GM06990 (cell line): ENCODE measurements at regions not wholly inside any gene's neighbourhood (a gene's known extent, or its start where the extent isn't known, plus 50 kb on each side); places are given as distances from the start of the nearest gene placed in this dataset.
"Not testable (repeated sequence)": the region's sequence is repeated elsewhere in the genome, so short reads cannot be mapped to it uniquely, and the experiment has no call there.

Source experiments
- DNase-seq: peaks from one replicate; pipeline ENCODE4 v3.0.0-alpha.2; 2011; ENCODE audit not compliant: insufficient read length; ENCODE audit errors: extremely low read depth
- H3K27me3 ChIP-seq: replicated peaks from 2 replicates; pipeline ENCODE4 v1.6.0; 2011; ENCODE audit warnings: low read length; ENCODE audit not compliant: control insufficient read depth, insufficient read depth
- H3K36me3 ChIP-seq: 2 replicates; pipeline ENCODE4 v1.5.1; 2011; ENCODE audit warnings: low read length; ENCODE audit not compliant: control insufficient read depth, insufficient read depth
- H3K4me3 ChIP-seq: replicated peaks from 2 replicates; pipeline ENCODE4 v1.5.1; 2011; ENCODE audit warnings: low read depth, mild to moderate bottlenecking, control low read depth, low read length
- TF ChIP-seq, protein P1 (sequence below): IDR thresholded peaks from 2 replicates; pipeline ENCODE4 v1.5.1; 2011; ENCODE audit warnings: low read length, control low read depth, mild to moderate bottlenecking, inconsistent platforms; ENCODE audit not compliant: insufficient read depth, poor library complexity, severe bottlenecking

DNA sequence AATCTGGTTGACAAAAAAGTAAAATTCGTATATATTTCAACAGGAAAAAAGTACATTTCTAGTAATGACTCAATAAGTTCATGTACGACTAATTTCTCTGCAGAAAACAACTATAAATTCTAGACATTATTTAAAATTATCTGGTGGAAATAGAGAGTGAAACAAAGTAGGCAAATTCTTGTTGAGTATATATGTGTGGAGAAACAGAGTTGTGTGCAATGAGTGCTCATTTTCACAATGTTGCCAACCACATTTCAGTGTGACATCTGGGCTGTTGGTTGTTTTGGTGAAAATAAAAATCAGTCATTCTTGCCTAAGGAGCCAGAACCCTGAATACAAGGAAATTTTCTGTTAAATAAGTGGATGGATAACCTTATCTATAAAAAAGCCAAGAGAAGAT lies 372.0 kb upstream of the NDST4 start:
- no peaks in the 10 kb centered on the region for H3K27me3 ChIP-seq
- no peaks in the 10 kb centered on the region for H3K36me3 ChIP-seq
- TF ChIP-seq, protein P1, sequence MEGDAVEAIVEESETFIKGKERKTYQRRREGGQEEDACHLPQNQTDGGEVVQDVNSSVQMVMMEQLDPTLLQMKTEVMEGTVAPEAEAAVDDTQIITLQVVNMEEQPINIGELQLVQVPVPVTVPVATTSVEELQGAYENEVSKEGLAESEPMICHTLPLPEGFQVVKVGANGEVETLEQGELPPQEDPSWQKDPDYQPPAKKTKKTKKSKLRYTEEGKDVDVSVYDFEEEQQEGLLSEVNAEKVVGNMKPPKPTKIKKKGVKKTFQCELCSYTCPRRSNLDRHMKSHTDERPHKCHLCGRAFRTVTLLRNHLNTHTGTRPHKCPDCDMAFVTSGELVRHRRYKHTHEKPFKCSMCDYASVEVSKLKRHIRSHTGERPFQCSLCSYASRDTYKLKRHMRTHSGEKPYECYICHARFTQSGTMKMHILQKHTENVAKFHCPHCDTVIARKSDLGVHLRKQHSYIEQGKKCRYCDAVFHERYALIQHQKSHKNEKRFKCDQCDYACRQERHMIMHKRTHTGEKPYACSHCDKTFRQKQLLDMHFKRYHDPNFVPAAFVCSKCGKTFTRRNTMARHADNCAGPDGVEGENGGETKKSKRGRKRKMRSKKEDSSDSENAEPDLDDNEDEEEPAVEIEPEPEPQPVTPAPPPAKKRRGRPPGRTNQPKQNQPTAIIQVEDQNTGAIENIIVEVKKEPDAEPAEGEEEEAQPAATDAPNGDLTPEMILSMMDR, result no peak
- H3K4me3 ChIP-seq, result no peak overlapping the region
- no peak for DNase-seq

DNA sequence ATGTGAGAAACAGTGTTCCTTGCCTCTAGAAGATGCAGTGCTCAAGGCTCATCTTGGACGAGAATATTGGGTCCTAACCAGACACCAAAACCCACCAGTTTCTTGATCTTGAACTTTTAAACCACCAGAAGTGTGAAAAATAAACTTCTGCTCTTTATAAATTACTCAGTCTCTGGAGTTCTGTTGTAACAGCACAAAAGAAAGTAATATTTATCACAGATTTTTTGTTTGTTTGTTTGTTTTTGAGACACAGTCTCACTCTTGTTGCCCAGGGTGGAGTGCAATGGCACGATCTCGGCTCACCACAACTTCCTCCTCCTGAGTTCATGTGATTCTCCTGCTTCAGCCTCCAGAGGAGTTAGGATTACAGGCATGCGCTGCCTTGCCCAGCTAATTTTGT lies 371.1 kb upstream of the NDST4 start:
- no peaks in the 10 kb centered on the region for H3K36me3 ChIP-seq
- no peaks in the 10 kb centered on the region for H3K27me3 ChIP-seq
- DNase-seq, result no peak
- no peak overlapping the region for H3K4me3 ChIP-seq
- TF ChIP-seq, protein P1, result no peak

DNA sequence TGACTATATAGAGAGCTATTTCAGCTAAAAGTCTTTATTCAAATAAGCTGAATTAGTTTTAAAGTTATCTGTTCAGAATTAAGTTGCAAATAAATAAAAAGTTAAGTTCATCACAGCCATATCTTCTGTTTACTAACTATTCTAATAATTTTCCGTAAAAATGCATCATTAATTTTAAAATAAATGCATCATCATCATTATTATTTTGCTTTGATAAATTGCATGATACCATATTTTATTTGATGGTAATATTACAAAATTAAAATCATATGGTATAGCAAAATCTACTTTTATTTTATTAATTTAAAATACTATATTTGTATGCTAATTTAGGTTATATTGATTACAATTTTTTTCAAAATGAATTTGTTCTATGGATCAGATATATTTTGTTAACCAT lies 357.3 kb upstream of the NDST4 start:
- H3K4me3 ChIP-seq, result no peak overlapping the region
- H3K27me3 ChIP-seq, result no peaks in the 10 kb centered on the region
- H3K36me3 ChIP-seq, result no peaks in the 10 kb centered on the region
- TF ChIP-seq, protein P1, result no peak
- no peak for DNase-seq

DNA sequence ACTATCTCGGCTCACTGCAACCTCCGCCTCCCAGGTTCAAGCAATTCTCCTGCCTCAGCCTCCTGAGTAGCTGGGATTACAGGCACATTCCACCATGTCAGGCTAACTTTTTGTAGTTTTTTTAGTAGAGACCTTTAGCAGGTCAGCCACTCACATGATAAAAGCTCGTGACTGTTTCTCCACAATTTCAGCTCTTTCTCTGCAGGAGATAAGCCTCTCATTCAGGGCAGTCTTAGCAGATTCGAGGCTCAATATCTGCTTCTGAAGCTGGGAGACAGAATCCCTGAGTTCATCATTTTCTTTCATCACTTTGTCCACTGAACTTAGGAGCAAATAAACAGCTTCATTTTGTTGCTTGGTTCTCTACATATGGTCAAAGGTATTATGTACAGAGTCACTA lies 345.9 kb upstream of the NDST4 start:
- not testable (repeated sequence) for H3K36me3 ChIP-seq, H3K4me3 ChIP-seq, H3K27me3 ChIP-seq, DNase-seq

DNA sequence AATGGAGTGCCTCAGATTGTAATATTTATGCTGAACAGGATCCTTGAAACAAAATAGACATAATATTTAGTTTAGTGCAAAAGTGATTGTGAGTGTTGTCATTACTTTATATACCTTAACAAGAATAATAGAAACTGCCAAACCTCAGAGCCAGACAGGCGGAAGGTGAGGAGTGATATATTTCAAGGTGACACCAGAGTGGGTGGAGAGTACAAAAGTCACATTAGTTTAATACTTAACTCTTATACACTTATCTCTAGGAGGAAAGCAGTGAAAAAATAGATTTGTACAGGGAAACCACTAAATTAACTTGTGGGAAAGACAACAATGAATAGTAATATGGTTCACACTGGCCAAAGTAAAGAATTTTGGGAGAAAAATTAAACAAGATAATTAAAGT lies 342.8 kb upstream of the NDST4 start:
- TF ChIP-seq, protein P1, result no peak
- DNase-seq, result no peak

DNA sequence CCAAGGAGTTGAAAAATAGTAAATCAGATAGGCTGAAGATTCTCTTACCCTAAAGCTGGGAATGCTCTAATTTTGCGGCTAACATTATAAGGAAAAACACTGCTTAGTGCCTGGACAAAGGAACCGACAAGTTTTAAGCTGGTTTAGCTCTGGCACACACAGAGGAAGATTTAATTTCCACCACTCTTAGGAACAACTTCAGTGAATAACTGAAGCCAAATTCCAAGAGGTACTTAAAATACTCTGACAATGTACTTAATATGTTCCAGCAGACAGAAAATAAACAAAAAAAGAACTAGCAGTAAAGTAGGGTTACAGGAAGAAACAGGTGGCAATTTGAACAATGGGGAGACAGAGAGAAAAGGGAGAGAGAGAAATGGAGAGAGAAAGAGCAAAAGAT lies 340.8 kb upstream of the NDST4 start:
- no peaks in the 10 kb centered on the region for H3K36me3 ChIP-seq
- DNase-seq, result no peak
- H3K27me3 ChIP-seq, result no peaks in the 10 kb centered on the region
- H3K4me3 ChIP-seq, result no peak overlapping the region
- TF ChIP-seq, protein P1, result no peak

More for the DNA sequence above, 342.8 kb upstream of the NDST4 start:
- Histone ChIP-seq H3K4me3 (no peak overlapping the region), H3K36me3 (no peaks in the 10 kb centered on the region), H3K27me3 (no peaks in the 10 kb centered on the region)
